Retinal pigment epithelial cell (primary cell): ENCODE measurements at regions not wholly inside any gene's neighbourhood (a gene's known extent, or its start where the extent isn't known, plus 50 kb on each side); places are given as distances from the start of the nearest gene placed in this dataset.

Experiments used
- DNase-seq: peaks from one replicate; pipeline ENCODE4 v3.0.0-alpha.2; 2010; ENCODE audit warnings: low read depth
- H3K4me3 ChIP-seq: 2 replicates; pipeline ENCODE4 v1.5.1; 2011; ENCODE audit warnings: mild to moderate bottlenecking, low read length, control low read depth, moderate library complexity
- TF ChIP-seq, protein P1 (sequence below): conservative IDR thresholded peaks from 2 replicates; pipeline ENCODE4 v1.5.1; 2011; ENCODE audit warnings: low read depth, low read length, control low read depth, inconsistent platforms

DNA sequence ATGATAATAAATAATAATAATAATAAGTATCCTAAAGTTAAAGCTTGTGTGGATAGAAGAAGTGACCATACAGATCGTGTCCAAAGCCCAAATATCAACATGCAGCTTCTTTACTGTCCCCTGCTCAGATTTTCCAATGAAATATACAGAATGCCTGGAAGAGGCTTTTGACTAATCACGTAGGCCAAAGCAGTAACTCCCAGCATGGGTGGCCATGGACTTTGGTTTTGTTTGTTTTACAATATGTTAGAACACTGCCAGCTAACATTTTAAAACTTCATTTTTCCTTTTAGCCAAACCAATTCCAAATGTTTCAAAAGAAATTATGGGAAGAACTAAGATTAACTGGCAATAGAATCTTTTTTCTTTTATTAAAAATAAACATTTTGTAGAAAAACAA, 400.0 kb upstream of the FLRT2 start:
- DNase-seq, result no peak
- TF ChIP-seq, protein P1, sequence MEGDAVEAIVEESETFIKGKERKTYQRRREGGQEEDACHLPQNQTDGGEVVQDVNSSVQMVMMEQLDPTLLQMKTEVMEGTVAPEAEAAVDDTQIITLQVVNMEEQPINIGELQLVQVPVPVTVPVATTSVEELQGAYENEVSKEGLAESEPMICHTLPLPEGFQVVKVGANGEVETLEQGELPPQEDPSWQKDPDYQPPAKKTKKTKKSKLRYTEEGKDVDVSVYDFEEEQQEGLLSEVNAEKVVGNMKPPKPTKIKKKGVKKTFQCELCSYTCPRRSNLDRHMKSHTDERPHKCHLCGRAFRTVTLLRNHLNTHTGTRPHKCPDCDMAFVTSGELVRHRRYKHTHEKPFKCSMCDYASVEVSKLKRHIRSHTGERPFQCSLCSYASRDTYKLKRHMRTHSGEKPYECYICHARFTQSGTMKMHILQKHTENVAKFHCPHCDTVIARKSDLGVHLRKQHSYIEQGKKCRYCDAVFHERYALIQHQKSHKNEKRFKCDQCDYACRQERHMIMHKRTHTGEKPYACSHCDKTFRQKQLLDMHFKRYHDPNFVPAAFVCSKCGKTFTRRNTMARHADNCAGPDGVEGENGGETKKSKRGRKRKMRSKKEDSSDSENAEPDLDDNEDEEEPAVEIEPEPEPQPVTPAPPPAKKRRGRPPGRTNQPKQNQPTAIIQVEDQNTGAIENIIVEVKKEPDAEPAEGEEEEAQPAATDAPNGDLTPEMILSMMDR, result no peak
- H3K4me3 ChIP-seq, result no peak overlapping the region

DNA sequence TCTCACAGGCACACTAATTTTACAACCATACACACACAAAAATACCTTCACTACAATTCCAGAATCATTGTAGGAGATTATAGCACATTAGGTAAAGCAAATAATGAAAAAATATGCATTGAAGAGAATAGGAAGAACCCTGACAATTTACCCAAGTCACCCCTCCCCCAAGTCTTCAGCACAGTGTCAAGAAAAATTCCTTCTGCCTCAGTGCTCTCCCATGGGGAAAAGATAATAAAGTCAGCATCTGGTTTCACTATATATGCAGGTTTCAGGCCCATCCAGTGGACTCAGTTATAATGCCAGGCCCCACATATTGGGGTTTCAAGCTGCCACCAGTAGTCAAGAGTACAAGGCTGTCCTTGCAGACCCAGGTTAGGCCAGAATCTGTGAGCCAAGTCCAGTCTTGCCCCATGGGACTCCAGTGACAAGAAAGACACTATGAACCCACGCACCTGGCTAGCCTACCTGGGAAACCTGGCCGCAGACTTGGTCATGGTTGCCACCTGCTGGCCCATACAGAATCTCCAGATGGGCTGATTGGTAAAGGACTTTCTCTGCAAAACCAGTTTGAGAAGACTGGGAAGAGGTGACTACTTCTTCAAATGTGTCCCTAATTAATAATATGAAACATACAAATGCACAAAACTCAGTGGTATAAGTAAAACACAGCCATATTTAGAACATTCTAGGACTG, 398.6 kb upstream of the FLRT2 start:
- H3K4me3 ChIP-seq, result no peak overlapping the region
- TF ChIP-seq, protein P1, result peak; percentile 40
- no peak for DNase-seq

DNA sequence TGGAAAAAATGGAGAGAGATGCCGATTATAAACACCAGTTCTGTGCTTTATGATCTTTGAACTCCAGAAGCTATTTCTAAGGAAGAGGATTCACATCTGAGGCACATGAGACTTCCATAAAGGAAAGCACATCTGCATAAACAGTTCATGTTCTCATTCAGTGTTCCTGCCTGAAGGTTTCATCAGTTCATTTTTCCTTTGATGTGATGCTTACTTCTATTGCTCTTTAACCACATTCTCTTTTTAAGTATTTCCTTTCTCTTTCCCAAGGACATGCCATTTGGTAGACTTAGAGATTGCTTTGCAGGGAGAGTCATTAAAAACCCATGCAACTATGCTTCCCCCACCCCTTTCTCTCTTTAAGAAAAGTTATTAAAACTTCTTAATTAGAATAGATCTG, 387.0 kb upstream of the FLRT2 start:
- H3K4me3 ChIP-seq, result no peak overlapping the region
- TF ChIP-seq, protein P1, result no peak
- DNase-seq, result no peak

DNA sequence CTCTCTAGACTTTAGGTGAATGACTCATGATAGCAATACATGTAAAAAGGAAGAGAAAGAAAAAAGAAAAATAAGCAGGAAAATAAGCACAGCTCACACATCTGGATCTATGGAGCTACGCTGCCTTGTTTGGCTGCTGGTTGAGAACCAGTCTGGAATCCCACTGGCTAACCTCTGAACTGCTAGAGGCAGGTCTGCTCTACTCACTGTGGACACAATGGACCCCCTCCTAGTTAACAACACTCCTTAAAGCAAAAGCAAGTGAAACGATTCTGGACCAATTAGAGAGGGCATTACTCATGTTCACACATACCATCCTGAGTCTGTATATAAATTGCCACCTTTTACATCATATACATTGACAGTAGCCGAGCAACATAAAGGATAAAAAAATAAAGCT, 383.2 kb upstream of the FLRT2 start:
- H3K4me3 ChIP-seq, result no peak overlapping the region
- DNase-seq, result no peak
- TF ChIP-seq, protein P1, result no peak

DNA sequence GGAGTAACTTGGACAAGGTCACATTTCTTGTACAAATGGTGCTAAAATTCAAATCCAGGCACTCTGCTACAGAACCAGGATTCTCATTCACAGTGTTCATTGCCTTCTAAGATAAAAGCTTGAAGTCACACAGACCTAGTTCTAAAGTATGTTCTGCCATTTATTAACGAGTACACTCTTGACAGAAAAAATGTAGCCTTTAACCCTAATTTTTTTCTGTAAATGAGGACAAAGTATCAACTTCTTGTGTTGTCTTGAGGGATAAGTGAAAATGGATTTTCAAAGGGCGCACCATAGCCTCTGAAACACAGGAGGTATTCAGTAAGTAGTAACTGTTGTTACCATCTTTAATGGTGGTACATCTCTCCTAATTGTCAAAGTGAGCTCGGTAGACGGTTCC, 379.8 kb upstream of the FLRT2 start:
- no peak overlapping the region for H3K4me3 ChIP-seq
- DNase-seq, result no peak
- TF ChIP-seq, protein P1, result no peak

DNA sequence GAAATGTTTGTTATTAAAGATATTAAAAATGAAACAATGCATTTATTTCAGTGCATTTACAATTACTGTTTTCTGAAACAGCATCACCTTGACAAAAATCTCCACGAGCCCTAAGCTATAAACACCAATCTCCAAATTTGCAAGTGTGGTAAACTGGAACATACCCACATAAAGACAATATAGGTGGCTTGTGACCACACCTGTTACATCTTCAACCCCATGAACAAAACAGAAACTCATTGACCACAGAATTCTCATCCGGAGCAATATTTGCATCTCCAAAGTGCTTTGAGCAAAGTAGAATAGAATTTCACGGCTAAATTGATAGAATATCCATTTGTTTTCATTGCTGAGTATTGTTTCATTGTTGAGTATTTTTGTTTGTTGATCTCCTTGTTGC, 375.2 kb upstream of the FLRT2 start:
- no peak for DNase-seq
- H3K4me3 ChIP-seq, result no peak overlapping the region
- TF ChIP-seq, protein P1, result no peak

DNA sequence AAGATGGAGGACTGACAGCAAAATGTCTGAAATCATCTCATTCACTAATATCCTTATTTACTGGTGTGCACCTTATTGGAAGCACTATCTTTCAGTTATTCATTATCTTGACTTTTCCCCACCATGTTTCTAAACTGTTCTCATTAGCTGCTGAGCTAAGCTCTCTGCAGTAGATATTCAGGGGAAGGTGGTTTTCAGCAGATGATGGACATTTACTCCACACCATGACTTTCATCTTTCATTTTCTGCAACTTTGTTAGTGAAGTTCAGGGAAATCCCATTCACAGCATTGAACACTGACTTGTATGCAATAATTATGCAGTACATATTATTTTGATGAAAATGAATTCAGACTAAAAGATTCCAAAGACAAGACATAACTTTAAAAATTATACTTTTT, 373.6 kb upstream of the FLRT2 start:
- no peak for DNase-seq
- no peak overlapping the region for H3K4me3 ChIP-seq
- TF ChIP-seq, protein P1, result no peak
